Spleen (tissue), 7 donors: ENCODE measurements at regions not wholly inside any gene's neighbourhood (a gene's known extent, or its start where the extent isn't known, plus 50 kb on each side); places are given as distances from the start of the nearest gene placed in this dataset.

ENCODE experiments used
- CTCF ChIP-seq, 11 experiments: fragments of 200-600 bp in 7 of 11; fragments of 450-650 bp in 4 of 11; sonication (generic) in 4 of 11; IDR thresholded peaks in 8 of 11; conservative IDR thresholded peaks in 3 of 11; 1 replicate in 7 of 11; 2 replicates in 4 of 11; pipeline versions ENCODE4 v1.4.0 to v1.8.0; 2016 to 2021; ENCODE audit warnings: antibody characterized with exemption in 11 of 11, inconsistent platforms in 4 of 11, mild to moderate bottlenecking in 1 of 11
- POLR2A ChIP-seq, 3 donors: fragments of 450-650 bp; IDR thresholded peaks; one replicate each; pipeline ENCODE4 v1.5.1; 2017; ENCODE audit warnings: antibody characterized with exemption in 3 of 3, mild to moderate bottlenecking in 1 of 3
- POLR2AphosphoS5 ChIP-seq, 3 donors: sonication (generic); formaldehyde crosslinking; IDR thresholded peaks; one replicate each; pipeline ENCODE4 v1.5.1; 2017; ENCODE audit warnings: antibody characterized with exemption in 3 of 3
- donor health status: DM: no; HTN: no; CAD: no; lungs with moderate emphysema.
- donor health status: DM: no; HTN: no; CAD: no.
- donor health status: DM: no; HTN: no; CAD: no.

GRCh38 chr9:82543726-82544125 lies 519.2 kb downstream of the RASEF start:
- TF ChIP-seq CTCF (IDR thresholded peaks at IDR 0.05 in 8 of 11, conservative IDR thresholded peaks at IDR 0.05 in 3 of 11) (no peak), POLR2AphosphoS5 (IDR thresholded peaks at IDR 0.05) (no peak), POLR2A (IDR thresholded peaks at IDR 0.05) (no peak)
